ACC112 (cell line): ENCODE measurements at regions not wholly inside any gene's neighbourhood (a gene's known extent, or its start where the extent isn't known, plus 50 kb on each side); places are given as distances from the start of the nearest gene placed in this dataset.
"Not testable (repeated sequence)": the region's sequence is repeated elsewhere in the genome, so short reads cannot be mapped to it uniquely, and the experiment has no call there.

Experiments used
- H2AFZ ChIP-seq: fragments of 200-600 bp; sonication (generic); one replicate; pipeline ENCODE4 v1.6.0; 2017; ENCODE audit warnings: antibody characterized with exemption, low read length; ENCODE audit not compliant: unreplicated experiment
- H3K27ac ChIP-seq: fragments of 200-600 bp; sonication (generic); 2 replicates; pipeline ENCODE4 v1.5.1; 2014; ENCODE audit warnings: low read depth, mild to moderate bottlenecking, antibody characterized with exemption, low read length, moderate library complexity
- H3K27me3 ChIP-seq: fragments of 200-600 bp; sonication (generic); 2 replicates; pipeline ENCODE4 v1.6.1; 2014; ENCODE audit warnings: mild to moderate bottlenecking, antibody characterized with exemption, low read length, moderate library complexity, mixed read lengths; ENCODE audit not compliant: insufficient read depth
- H3K36me3 ChIP-seq: fragments of 200-600 bp; sonication (generic); 2 replicates; pipeline ENCODE4 v1.6.1; 2016; ENCODE audit warnings: mild to moderate bottlenecking, antibody characterized with exemption, low read length, moderate library complexity, mixed read lengths; ENCODE audit not compliant: insufficient read depth
- H3K4me1 ChIP-seq: fragments of 200-600 bp; sonication (generic); one replicate; pipeline ENCODE4 v1.6.1; 2016; ENCODE audit warnings: low read length, mixed read lengths; ENCODE audit not compliant: insufficient read depth, unreplicated experiment, control insufficient read depth
- H3K4me3 ChIP-seq: fragments of 200-600 bp; sonication (generic); 2 replicates; pipeline ENCODE4 v1.5.1; 2014; ENCODE audit warnings: mild to moderate bottlenecking, low read depth, low read length
- H3K79me2 ChIP-seq: fragments of 200-600 bp; sonication (generic); one replicate; pipeline ENCODE4 v1.6.0; 2016; ENCODE audit warnings: low read length; ENCODE audit not compliant: control insufficient read depth, unreplicated experiment, insufficient read depth

- H3K27ac ChIP-seq, result no peak overlapping the region
- H3K27me3 ChIP-seq, result no peaks in the 10 kb centered on the region
- H3K4me1 ChIP-seq, result no peaks in the 10 kb centered on the region
- H3K4me3 ChIP-seq, result no peak overlapping the region
- no peaks in the 10 kb centered on the region for H3K79me2 ChIP-seq
- H3K36me3 ChIP-seq, result no peaks in the 10 kb centered on the region
- no peak overlapping the region for H2AFZ ChIP-seq
Measured at GRCh38 chrX:138849521-138849920, 138.0 kb upstream of the FGF13 start.

- Histone ChIP-seq H3K27me3 (no peaks in the 10 kb centered on the region), H3K79me2 (no peaks in the 10 kb centered on the region), H2AFZ (no peak overlapping the region), H3K36me3 (no peaks in the 10 kb centered on the region), H3K4me1 (no peaks in the 10 kb centered on the region), H3K27ac (no peak overlapping the region), H3K4me3 (no peak overlapping the region)
Measured at GRCh38 chrX:138847930-138848329, 136.4 kb upstream of the FGF13 start.

DNA sequence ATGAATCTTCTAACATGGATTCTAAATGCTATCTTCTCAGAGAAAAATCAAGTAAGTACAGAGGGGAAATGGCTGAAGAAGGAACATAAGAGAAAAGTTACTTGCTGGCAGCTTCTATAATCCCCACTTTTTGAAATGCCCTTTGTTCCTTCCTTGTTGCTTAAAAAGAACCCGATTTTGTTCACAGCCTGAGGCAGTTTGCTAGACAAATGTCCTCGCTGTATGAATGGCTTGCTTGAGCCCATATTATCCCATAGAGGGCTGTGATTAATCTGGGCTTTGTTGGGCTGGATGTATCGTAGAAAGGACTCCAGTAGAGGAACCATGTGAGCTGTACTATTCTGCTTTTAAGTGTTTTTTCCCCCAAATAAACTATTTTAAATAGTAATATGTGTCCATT is 134.3 kb upstream of the FGF13 start:
- Histone ChIP-seq H3K4me3 (no peak overlapping the region), H3K36me3 (no peaks in the 10 kb centered on the region), H3K27ac (no peak overlapping the region), H3K79me2 (no peaks in the 10 kb centered on the region), H3K4me1 (no peaks in the 10 kb centered on the region), H3K27me3 (no peaks in the 10 kb centered on the region), H2AFZ (no peak overlapping the region)

- H3K36me3 ChIP-seq, H3K4me1 ChIP-seq, H2AFZ ChIP-seq, H3K27ac ChIP-seq, H3K27me3 ChIP-seq, H3K79me2 ChIP-seq, H3K4me3 ChIP-seq: not testable (repeated sequence)
Measured at GRCh38 chrX:138807400-138807799, 95.9 kb upstream of the FGF13 start.

DNA sequence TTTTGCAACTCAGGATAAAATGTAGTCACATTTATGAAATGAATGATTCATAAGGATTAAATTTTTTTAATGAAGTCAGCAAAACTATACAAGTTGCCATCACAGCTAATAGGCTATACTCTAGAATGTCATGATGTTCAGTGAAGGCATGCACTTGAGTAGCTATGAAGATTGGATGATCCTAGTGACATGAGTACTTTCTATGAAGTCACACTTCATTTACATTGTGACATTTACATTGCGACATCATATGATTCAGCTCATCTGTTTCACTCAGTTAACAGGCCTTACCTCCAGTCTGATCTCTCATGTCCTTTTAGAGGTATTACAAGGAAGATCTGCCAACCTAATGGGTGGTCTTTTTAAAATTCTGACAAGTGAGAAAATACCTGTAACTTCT is 82.7 kb upstream of the FGF13 start:
- Histone ChIP-seq H3K27ac (no peak overlapping the region), H3K4me1 (no peaks in the 10 kb centered on the region), H3K79me2 (no peaks in the 10 kb centered on the region), H3K36me3 (no peaks in the 10 kb centered on the region), H2AFZ (no peak overlapping the region), H3K4me3 (no peak overlapping the region), H3K27me3 (no peaks in the 10 kb centered on the region)

DNA sequence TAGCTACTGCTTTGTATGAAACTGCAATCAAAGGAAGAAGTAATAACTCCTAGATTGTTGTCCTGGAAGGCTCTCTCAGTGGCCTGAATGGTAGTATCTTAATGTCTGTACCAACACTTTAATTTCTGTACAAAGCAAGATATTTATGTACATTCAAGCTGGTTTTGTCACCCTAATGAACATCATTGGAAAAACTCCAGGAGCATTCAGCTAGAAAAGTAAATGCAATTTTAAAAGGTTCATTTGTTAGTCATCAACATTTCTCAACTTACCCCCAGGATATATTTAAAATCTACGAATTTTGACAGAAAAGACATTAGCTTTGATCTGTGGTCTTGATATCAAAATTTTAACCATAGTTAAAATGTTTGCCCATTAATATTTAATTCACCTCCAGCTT is 80.0 kb upstream of the FGF13 start:
- no peaks in the 10 kb centered on the region for H3K4me1 ChIP-seq
- H3K4me3 ChIP-seq, result no peak overlapping the region
- H3K27me3 ChIP-seq, result no peaks in the 10 kb centered on the region
- H2AFZ ChIP-seq, result no peak overlapping the region
- no peak overlapping the region for H3K27ac ChIP-seq
- H3K79me2 ChIP-seq, result no peaks in the 10 kb centered on the region
- no peaks in the 10 kb centered on the region for H3K36me3 ChIP-seq

GRCh38 chrX:138788771-138789170 is 77.3 kb upstream of the FGF13 start:
- no peaks in the 10 kb centered on the region for H3K36me3 ChIP-seq
- H3K27ac ChIP-seq, result no peak overlapping the region
- no peaks in the 10 kb centered on the region for H3K79me2 ChIP-seq
- no peaks in the 10 kb centered on the region for H3K27me3 ChIP-seq
- H3K4me3 ChIP-seq, result no peak overlapping the region
- H3K4me1 ChIP-seq, result no peaks in the 10 kb centered on the region
- no peak overlapping the region for H2AFZ ChIP-seq

DNA sequence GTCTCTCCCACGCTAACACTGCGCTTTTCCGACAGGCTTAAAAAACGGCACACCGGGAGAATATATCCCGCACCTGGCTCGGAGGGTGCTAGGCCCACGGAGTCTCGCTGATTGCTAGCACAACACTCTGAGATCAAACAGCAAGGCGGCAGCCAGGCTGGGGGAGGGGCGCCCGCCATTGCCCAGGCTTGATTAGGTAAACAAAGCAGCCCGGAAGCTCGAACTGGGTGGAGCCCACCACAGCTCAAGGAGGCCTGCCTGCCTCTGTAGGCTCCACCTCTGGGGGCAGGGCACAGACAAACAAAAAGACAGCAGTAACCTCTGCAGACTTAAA is 67.0 kb upstream of the FGF13 start:
- H3K4me1 ChIP-seq, H3K36me3 ChIP-seq, H2AFZ ChIP-seq, H3K27ac ChIP-seq, H3K27me3 ChIP-seq, H3K79me2 ChIP-seq, H3K4me3 ChIP-seq: not testable (repeated sequence)

- not testable (repeated sequence) for H3K36me3 ChIP-seq, H3K4me1 ChIP-seq, H3K27me3 ChIP-seq, H2AFZ ChIP-seq, H3K27ac ChIP-seq, H3K79me2 ChIP-seq, H3K4me3 ChIP-seq
Measured at GRCh38 chrX:138777908-138778575, 66.5 kb upstream of the FGF13 start.

- H3K79me2 ChIP-seq, result no peaks in the 10 kb centered on the region
- no peaks in the 10 kb centered on the region for H3K27me3 ChIP-seq
- H3K4me3 ChIP-seq, result no peak overlapping the region
- no peak overlapping the region for H3K27ac ChIP-seq
- no peak overlapping the region for H2AFZ ChIP-seq
- H3K4me1 ChIP-seq, result no peaks in the 10 kb centered on the region
- H3K36me3 ChIP-seq, result no peaks in the 10 kb centered on the region
Measured at GRCh38 chrX:138777230-138777629, 65.7 kb upstream of the FGF13 start.

DNA sequence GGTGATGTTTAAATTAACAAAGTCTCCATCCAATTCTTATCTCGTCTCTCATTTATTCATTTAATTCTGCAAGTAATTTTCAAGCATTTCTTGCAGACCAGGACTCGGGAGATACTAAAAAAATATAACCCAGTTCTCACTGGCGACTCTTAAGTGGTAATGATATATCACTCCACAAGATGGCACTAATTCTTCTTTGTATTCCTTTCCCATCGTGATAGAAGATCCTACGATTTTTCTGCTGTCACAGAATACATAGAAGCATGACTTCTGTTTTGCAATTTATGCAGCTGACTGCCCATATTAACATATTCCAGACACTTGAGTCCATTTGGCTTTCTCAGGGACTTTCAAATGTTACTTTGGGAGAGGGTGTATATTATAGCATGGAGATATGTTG is 64.0 kb upstream of the FGF13 start:
- H3K27me3 ChIP-seq, result no peaks in the 10 kb centered on the region
- H3K79me2 ChIP-seq, result no peaks in the 10 kb centered on the region
- no peaks in the 10 kb centered on the region for H3K36me3 ChIP-seq
- H2AFZ ChIP-seq, result no peak overlapping the region
- no peaks in the 10 kb centered on the region for H3K4me1 ChIP-seq
- no peak overlapping the region for H3K27ac ChIP-seq
- no peak overlapping the region for H3K4me3 ChIP-seq
